ENCODE measurements at regions not wholly inside any gene's neighbourhood (a gene's known extent, or its start where the extent isn't known, plus 50 kb on each side); places are given as distances from the start of the nearest gene placed in this dataset.

DNA sequence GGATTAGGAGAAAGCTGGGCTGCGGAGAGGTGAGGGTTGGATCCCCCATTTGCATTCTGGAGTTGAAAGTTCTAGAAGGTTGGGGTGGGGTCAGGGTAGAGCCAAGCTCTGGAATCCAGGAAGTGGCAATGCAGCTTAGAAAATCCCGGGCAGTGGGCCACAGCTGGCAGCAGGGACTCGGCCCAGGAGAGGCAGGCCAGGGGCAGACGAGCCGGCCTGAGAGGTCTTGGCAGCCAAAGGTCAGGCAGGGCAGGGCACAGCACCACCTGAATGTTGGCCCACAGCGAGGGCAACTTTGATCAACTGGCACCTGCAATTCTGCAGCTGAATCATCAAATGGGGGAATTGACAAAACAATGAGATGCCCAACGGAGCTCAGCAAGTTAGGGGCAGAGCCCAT lies 139.2 kb downstream of the INHBB start:
- no peak for ATAC-seq
- ChIA-PET CTCF (ENCODE audit: low intra/inter-chr PET ratio) (no interaction called here), POLR2A (interaction anchor here (0.6 kb wide), 1 partner anchor 9 kb away, joined by 3 read pairs; no protein-coding TSS in a partner anchor)
- Histone ChIP-seq H3K27ac (ENCODE audit: extremely low read depth, low read depth, low read length) (no peak overlapping the region), H3K9ac (ENCODE audit: insufficient read depth in 1 of 2, low read depth in 2 of 2, low read length in 2 of 2) (no peak overlapping the region), H4K20me1 (replicated peaks; ENCODE audit: control insufficient read depth, insufficient read depth, low read length) (peaks cover 4% of the 10 kb centered on the region; the same call in 1 of the 2 replicates), H2AFZ (ENCODE audit: low read depth, low read length) (no peak overlapping the region), H3K9me1 (ENCODE audit: control insufficient read depth, insufficient read depth, low read length) (no peaks in the 10 kb centered on the region), H3K4me1 (replicated peaks in 1 of 2; ENCODE audit: control insufficient read depth in 2 of 2, insufficient read depth in 2 of 2, low read length in 2 of 2) (no peaks in the 10 kb centered on the region), H3K36me3 (ENCODE audit: control insufficient read depth, insufficient read depth, low read length) (no peaks in the 10 kb centered on the region), H3K4me3 (no peak overlapping the region), H3K79me2 (ENCODE audit: control insufficient read depth, insufficient read depth, low read length) (no peaks in the 10 kb centered on the region), H3K27me3 (ENCODE audit: control insufficient read depth in 2 of 2, insufficient read depth in 2 of 2, low read length in 2 of 2) (peaks cover 0 to 77% of the 10 kb centered on the region in 2 experiments; a peak in 3 of 5 replicates), H3K4me2 (ENCODE audit: insufficient read depth, low read length) (no peak overlapping the region), H3K9me3 (replicated peaks; ENCODE audit: control insufficient read depth, insufficient read depth, low read depth, low read length) (no peaks in the 10 kb centered on the region)
- no peak for TF ChIP-seq MEF2A (IDR thresholded peaks at IDR 0.05; ENCODE audit: control insufficient read depth, low read depth, low read length)
- no peak for TF ChIP-seq MCM7 (IDR thresholded peaks at IDR 0.05)
- TF ChIP-seq CHCHD3 (CRISPR knock-in tag; IDR thresholded peaks at IDR 0.05), result no peak
- TF ChIP-seq GABPB1 (CRISPR knock-in tag; IDR thresholded peaks at IDR 0.05), result no peak
- TF ChIP-seq SIN3A (IDR thresholded peaks at IDR 0.05; ENCODE audit: borderline replicate concordance in 2 of 2, control insufficient read depth in 1 of 2, low read depth in 2 of 2, low read length in 2 of 2), result no peak
- no peak for TF ChIP-seq ZNF224 (CRISPR knock-in tag; IDR thresholded peaks at IDR 0.05)
- TF ChIP-seq KLF1 (tag; IDR thresholded peaks at IDR 0.05), result no peak
- TF ChIP-seq, protein P1, sequence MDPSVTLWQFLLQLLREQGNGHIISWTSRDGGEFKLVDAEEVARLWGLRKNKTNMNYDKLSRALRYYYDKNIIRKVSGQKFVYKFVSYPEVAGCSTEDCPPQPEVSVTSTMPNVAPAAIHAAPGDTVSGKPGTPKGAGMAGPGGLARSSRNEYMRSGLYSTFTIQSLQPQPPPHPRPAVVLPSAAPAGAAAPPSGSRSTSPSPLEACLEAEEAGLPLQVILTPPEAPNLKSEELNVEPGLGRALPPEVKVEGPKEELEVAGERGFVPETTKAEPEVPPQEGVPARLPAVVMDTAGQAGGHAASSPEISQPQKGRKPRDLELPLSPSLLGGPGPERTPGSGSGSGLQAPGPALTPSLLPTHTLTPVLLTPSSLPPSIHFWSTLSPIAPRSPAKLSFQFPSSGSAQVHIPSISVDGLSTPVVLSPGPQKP (CRISPR knock-in tag; IDR thresholded peaks at IDR 0.05), result no peak
- no peak for TF ChIP-seq SLC30A9 (CRISPR knock-in tag; IDR thresholded peaks at IDR 0.05)
- no peak for TF ChIP-seq ZNF165 (CRISPR knock-in tag; IDR thresholded peaks at IDR 0.05; ENCODE audit: borderline replicate concordance)
- TF ChIP-seq, protein P2, sequence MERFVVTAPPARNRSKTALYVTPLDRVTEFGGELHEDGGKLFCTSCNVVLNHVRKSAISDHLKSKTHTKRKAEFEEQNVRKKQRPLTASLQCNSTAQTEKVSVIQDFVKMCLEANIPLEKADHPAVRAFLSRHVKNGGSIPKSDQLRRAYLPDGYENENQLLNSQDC (CRISPR knock-in tag; IDR thresholded peaks at IDR 0.05), result no peak
- TF ChIP-seq, protein P3, sequence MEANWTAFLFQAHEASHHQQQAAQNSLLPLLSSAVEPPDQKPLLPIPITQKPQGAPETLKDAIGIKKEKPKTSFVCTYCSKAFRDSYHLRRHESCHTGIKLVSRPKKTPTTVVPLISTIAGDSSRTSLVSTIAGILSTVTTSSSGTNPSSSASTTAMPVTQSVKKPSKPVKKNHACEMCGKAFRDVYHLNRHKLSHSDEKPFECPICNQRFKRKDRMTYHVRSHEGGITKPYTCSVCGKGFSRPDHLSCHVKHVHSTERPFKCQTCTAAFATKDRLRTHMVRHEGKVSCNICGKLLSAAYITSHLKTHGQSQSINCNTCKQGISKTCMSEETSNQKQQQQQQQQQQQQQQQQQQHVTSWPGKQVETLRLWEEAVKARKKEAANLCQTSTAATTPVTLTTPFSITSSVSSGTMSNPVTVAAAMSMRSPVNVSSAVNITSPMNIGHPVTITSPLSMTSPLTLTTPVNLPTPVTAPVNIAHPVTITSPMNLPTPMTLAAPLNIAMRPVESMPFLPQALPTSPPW (CRISPR knock-in tag; IDR thresholded peaks at IDR 0.05), result no peak
- no peak for TF ChIP-seq TCF3 (CRISPR knock-in tag; IDR thresholded peaks at IDR 0.05)
- no peak for TF ChIP-seq ELF4 (CRISPR knock-in tag; IDR thresholded peaks at IDR 0.05)
- TF ChIP-seq FOXM1 (IDR thresholded peaks at IDR 0.05; ENCODE audit: low read depth), result no peak
- no peak for TF ChIP-seq FOXM1 (CRISPR knock-in tag; IDR thresholded peaks at IDR 0.05; ENCODE audit: low read depth)
- FAIRE-seq, result no peak
- WGBS (ENCODE audit: insufficient coverage, low coverage, missing lambda C conversion rate), result 2% methylated on average over 7 of the region's 7 CpGs
- BruUV-seq (replicated peaks), result no TSS peak
- intact Hi-C loops (cut with micrococcal nuclease), result no loop called here
- no peak for DNase-seq (ENCODE audit: extremely low read depth in 1 of 4, low spot score in 3 of 4)
- in situ Hi-C loops (cut with MboI), result no loop called here
